ENCODE measurements at regions not wholly inside any gene's neighbourhood (a gene's known extent, or its start where the extent isn't known, plus 50 kb on each side); places are given as distances from the start of the nearest gene placed in this dataset.

DNA sequence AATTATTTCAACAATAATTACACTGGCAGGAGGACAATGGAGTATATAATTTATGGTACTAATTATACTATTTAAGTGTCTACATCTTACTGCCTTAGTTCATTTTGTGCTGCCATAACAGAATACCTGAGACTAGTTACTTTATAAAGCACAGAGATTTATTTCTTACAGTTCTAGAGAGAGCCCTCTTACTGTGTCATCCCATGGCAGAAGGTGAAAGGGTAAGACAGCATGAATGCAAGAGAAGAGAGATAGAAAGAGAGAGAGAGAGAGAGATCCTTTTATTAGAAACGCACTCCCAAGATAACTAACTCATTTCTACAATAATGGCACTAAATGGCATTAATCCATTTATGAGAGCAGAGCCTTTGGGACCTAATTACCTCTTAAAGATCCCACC lies 314.7 kb downstream of the EPM2A start:
- 94% methylated on average over 1 of the region's 1 CpG; no CpG with 5 or more reads in 1 of the 2 experiments for WGBS, 2 experiments (ENCODE audit: extremely low coverage in 1 of 2, insufficient coverage in 1 of 2, insufficient read length in 1 of 2, insufficient replicate concordance in 2 of 2, low coverage in 1 of 2, low lambda C conversion rate in 2 of 2, missing lambda C conversion rate in 1 of 2)
- Histone ChIP-seq H2BK12ac (ENCODE audit: low read depth, low read length) (no peak overlapping the region), H3K23ac (ENCODE audit: insufficient read length) (no peak overlapping the region), H4K20me1 (replicated peaks in 1 of 2; ENCODE audit: control insufficient read depth in 1 of 2, insufficient read depth in 2 of 2, low read length in 2 of 2) (no peaks in the 10 kb centered on the region), H3K9me3 (ENCODE audit: insufficient read depth in 2 of 2, low read depth in 1 of 2, low read length in 1 of 2) (no peaks in the 10 kb centered on the region), H2BK120ac (replicated peaks; ENCODE audit: low read depth, low read length) (no peak overlapping the region), H3K79me1 (ENCODE audit: low read depth, low read length) (no peaks in the 10 kb centered on the region), H2AFZ (ENCODE audit: low read length) (no peak overlapping the region), H3K4me2 (ENCODE audit: insufficient read depth in 1 of 2, low read depth in 2 of 2, low read length in 2 of 2) (no peak overlapping the region), H2BK5ac (ENCODE audit: low read depth, low read length) (no peak overlapping the region), H3K4me3 (ENCODE audit: extremely low read depth in 1 of 4, insufficient read depth in 2 of 4, low read depth in 3 of 4, low read length in 4 of 4) (no peak overlapping the region), H2AK5ac (ENCODE audit: low read depth, low read length) (no peak overlapping the region), H4K8ac (ENCODE audit: extremely low read depth, insufficient read depth, low read length) (no peak overlapping the region), H3K23me2 (ENCODE audit: low read depth, low read length) (no peaks in the 10 kb centered on the region), H3K4me1 (replicated peaks in 1 of 4; ENCODE audit: control insufficient read depth in 3 of 4, insufficient read depth in 4 of 4, low read length in 3 of 4) (no peaks in the 10 kb centered on the region), H3K79me2 (ENCODE audit: control insufficient read depth in 1 of 2, insufficient read depth in 2 of 2, low read length in 2 of 2) (no peaks in the 10 kb centered on the region), H4K5ac (ENCODE audit: insufficient read length, low read depth, low read length) (no peak overlapping the region), H3K9ac (replicated peaks in 1 of 4; ENCODE audit: extremely low read depth in 1 of 4, low read depth in 3 of 4, low read length in 3 of 4) (no peak overlapping the region), H3K27ac (ENCODE audit: low read depth, low read length) (no peak overlapping the region), H2BK15ac (ENCODE audit: low read length) (no peak overlapping the region), H3K36me3 (ENCODE audit: control insufficient read depth in 2 of 4, insufficient read depth in 4 of 4, low read length in 3 of 4) (no peaks in the 10 kb centered on the region), H3K18ac (ENCODE audit: extremely low read depth, low read length) (no peak overlapping the region), H3K14ac (ENCODE audit: insufficient read length) (no peak overlapping the region), H3K27me3 (replicated peaks in 1 of 4; ENCODE audit: control insufficient read depth in 3 of 4, extremely low read depth in 1 of 4, insufficient read depth in 3 of 4, low read length in 3 of 4) (no peaks in the 10 kb centered on the region), H3K56ac (replicated peaks; ENCODE audit: insufficient read length, low read depth, low read length) (no peak overlapping the region), H2BK20ac (ENCODE audit: low read length) (no peak overlapping the region), H3K4ac (replicated peaks; ENCODE audit: insufficient read length, low read depth, low read length) (no peak overlapping the region), H4K91ac (replicated peaks; ENCODE audit: insufficient read length, low read length) (no peak overlapping the region)
- ChIA-PET POLR2A (ENCODE audit: partially characterized antibody) (no interaction called here), CTCF (ENCODE audit: partially characterized antibody) (interaction anchor here (0.6 kb wide), 1 partner anchor 152 kb away, joined by 3 read pairs; no protein-coding TSS in a partner anchor)
- no peak for DNase-seq (ENCODE audit: low read depth in 1 of 2, low spot score in 2 of 2)
- no peak for TF ChIP-seq RAD21 (IDR thresholded peaks at IDR 0.05 in 1 of 2, conservative IDR thresholded peaks at IDR 0.05 in 1 of 2; ENCODE audit: low read depth in 2 of 2, low read length in 2 of 2)
- TF ChIP-seq HDAC6 (IDR thresholded peaks at IDR 0.05; ENCODE audit: low read depth, low read length) = no peak
- TF ChIP-seq KDM1A (IDR thresholded peaks at IDR 0.05; ENCODE audit: borderline replicate concordance, low read length) = no peak
- TF ChIP-seq SUZ12 (IDR thresholded peaks at IDR 0.05; ENCODE audit: low read length) = no peak
- TF ChIP-seq SIRT6 (IDR thresholded peaks at IDR 0.05; ENCODE audit: low read length) = no peak
- TF ChIP-seq SP1 (IDR thresholded peaks at IDR 0.05; ENCODE audit: low read depth, low read length) = no peak
- no peak for TF ChIP-seq TEAD4 (IDR thresholded peaks at IDR 0.05; ENCODE audit: low read depth, low read length)
- no peak for TF ChIP-seq SAP30 (IDR thresholded peaks at IDR 0.05; ENCODE audit: insufficient read depth, insufficient replicate concordance, low read length)
- TF ChIP-seq JUN (IDR thresholded peaks at IDR 0.05; ENCODE audit: low read depth, low read length) = no peak
- TF ChIP-seq FOSL1 (IDR thresholded peaks at IDR 0.05; ENCODE audit: insufficient read depth, low read depth, low read length) = no peak
- no peak for TF ChIP-seq ZNF274 (IDR thresholded peaks at IDR 0.05; ENCODE audit: borderline replicate concordance, extremely low read depth, low read length)
- FAIRE-seq = no peak

Measured in H1 (cell line).